GM19099 (cell line): ENCODE measurements at regions not wholly inside any gene's neighbourhood (a gene's known extent, or its start where the extent isn't known, plus 50 kb on each side); places are given as distances from the start of the nearest gene placed in this dataset.

ENCODE experiments used
- POLR2A ChIP-seq: IDR thresholded peaks from 3 replicates; pipeline ENCODE4 v1.6.1; 2011; ENCODE audit warnings: low read depth; ENCODE audit not compliant: insufficient read length; ENCODE audit errors: extremely low read depth

- TF ChIP-seq POLR2A: no peak
Observed at GRCh38 chr17:70434536-70435490, 265.5 kb downstream of the KCNJ2 start.

- no peak for TF ChIP-seq POLR2A
Observed at GRCh38 chr17:70437656-70438055, 268.3 kb downstream of the KCNJ2 start.

GRCh38 chr17:70446446-70446845 lies 277.1 kb downstream of the KCNJ2 start:
- TF ChIP-seq POLR2A: no peak

- TF ChIP-seq POLR2A: no peak
Observed at GRCh38 chr17:70447588-70447987, 278.3 kb downstream of the KCNJ2 start.

- no peak for TF ChIP-seq POLR2A
Observed at GRCh38 chr17:70454377-70454776, 285.0 kb downstream of the KCNJ2 start.

- TF ChIP-seq POLR2A: no peak
Observed at GRCh38 chr17:70454908-70455307, 285.6 kb downstream of the KCNJ2 start.

GRCh38 chr17:70464995-70465394 lies 295.7 kb downstream of the KCNJ2 start:
- TF ChIP-seq POLR2A: no peak

- no peak for TF ChIP-seq POLR2A
Observed at GRCh38 chr17:70468661-70469060, 299.3 kb downstream of the KCNJ2 start.

- TF ChIP-seq POLR2A: no peak
Observed at GRCh38 chr17:70473049-70473448, 303.7 kb downstream of the KCNJ2 start.

GRCh38 chr17:70476368-70476767 lies 307.0 kb downstream of the KCNJ2 start:
- no peak for TF ChIP-seq POLR2A

- no peak for TF ChIP-seq POLR2A
Observed at GRCh38 chr17:70478902-70479301, 309.6 kb downstream of the KCNJ2 start.

GRCh38 chr17:70479779-70480178 lies 310.4 kb downstream of the KCNJ2 start:
- no peak for TF ChIP-seq POLR2A

GRCh38 chr17:70483624-70484023 lies 314.3 kb downstream of the KCNJ2 start:
- TF ChIP-seq POLR2A: no peak

GRCh38 chr17:70484050-70484449 lies 314.7 kb downstream of the KCNJ2 start:
- no peak for TF ChIP-seq POLR2A

- TF ChIP-seq POLR2A: no peak
Observed at GRCh38 chr17:70484496-70484895, 315.2 kb downstream of the KCNJ2 start.

- no peak for TF ChIP-seq POLR2A
Observed at GRCh38 chr17:70492368-70492767, 323.0 kb downstream of the KCNJ2 start.
